ENCODE measurements at regions not wholly inside any gene's neighbourhood (a gene's known extent, or its start where the extent isn't known, plus 50 kb on each side); places are given as distances from the start of the nearest gene placed in this dataset.

DNA sequence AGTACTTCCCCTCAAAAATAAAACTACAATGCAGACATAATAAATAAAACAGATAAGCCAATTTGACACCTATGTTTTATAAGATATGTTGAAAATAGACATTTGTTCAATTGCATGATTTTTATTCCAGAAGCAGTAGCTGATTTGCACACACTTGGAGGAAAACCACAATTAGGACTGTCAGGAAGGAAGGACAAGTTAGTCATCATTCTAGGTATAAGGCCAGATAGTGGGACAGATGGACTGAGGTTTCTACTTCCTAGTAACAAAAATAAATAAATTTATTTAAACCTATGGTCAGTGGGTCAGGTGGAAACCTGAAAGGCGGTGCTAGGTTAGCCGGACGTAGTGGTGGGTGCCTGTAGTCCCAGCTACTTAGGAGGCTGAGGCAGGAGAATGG lies 141.8 kb upstream of the RASSF8 start:
- TF ChIP-seq TAF1 (IDR thresholded peaks at IDR 0.05; ENCODE audit: low read depth), result no peak
- no peak for TF ChIP-seq RAD21 (IDR thresholded peaks at IDR 0.05; ENCODE audit: low read depth)
- no peak for TF ChIP-seq CREB1 (IDR thresholded peaks at IDR 0.05; ENCODE audit: low read depth)
- TF ChIP-seq EP300 (IDR thresholded peaks at IDR 0.05; ENCODE audit: borderline replicate concordance), result no peak
- TF ChIP-seq, protein P1, sequence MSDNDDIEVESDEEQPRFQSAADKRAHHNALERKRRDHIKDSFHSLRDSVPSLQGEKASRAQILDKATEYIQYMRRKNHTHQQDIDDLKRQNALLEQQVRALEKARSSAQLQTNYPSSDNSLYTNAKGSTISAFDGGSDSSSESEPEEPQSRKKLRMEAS (IDR thresholded peaks at IDR 0.05), result no peak
- TF ChIP-seq NFIC (IDR thresholded peaks at IDR 0.05), result no peak
- no peak for TF ChIP-seq CEBPB (IDR thresholded peaks at IDR 0.05)
